ENCODE measurements at regions not wholly inside any gene's neighbourhood (a gene's known extent, or its start where the extent isn't known, plus 50 kb on each side); places are given as distances from the start of the nearest gene placed in this dataset.

GRCh38 chr6:114556846-114557488 lies 214.1 kb upstream of the HS3ST5 start:
- no peak overlapping the region for H2AFZ ChIP-seq (ENCODE audit: low read length)
- H2AK5ac ChIP-seq (ENCODE audit: low read depth, low read length), result no peak overlapping the region
- H3K79me2 ChIP-seq (ENCODE audit: control insufficient read depth in 1 of 2, insufficient read depth in 2 of 2, low read length in 2 of 2), result no peaks in the 10 kb centered on the region
- no peaks in the 10 kb centered on the region for H3K4me1 ChIP-seq (replicated peaks in 1 of 4; ENCODE audit: control insufficient read depth in 3 of 4, insufficient read depth in 4 of 4, low read length in 3 of 4)
- no peak for FAIRE-seq
- no peak overlapping the region for H4K5ac ChIP-seq (ENCODE audit: insufficient read length, low read depth, low read length)
- no peak overlapping the region for H3K56ac ChIP-seq (replicated peaks; ENCODE audit: insufficient read length, low read depth, low read length)
- POLR2A ChIA-PET (ENCODE audit: partially characterized antibody), result no interaction called here
- WGBS, 2 experiments (ENCODE audit: extremely low coverage in 1 of 2, insufficient coverage in 1 of 2, insufficient read length in 1 of 2, insufficient replicate concordance in 2 of 2, low coverage in 1 of 2, low lambda C conversion rate in 2 of 2, missing lambda C conversion rate in 1 of 2), result 83% methylated on average over 3 of the region's 3 CpGs; no CpG with 5 or more reads in 1 of the 2 experiments
- no peak overlapping the region for H3K4me2 ChIP-seq (ENCODE audit: insufficient read depth in 1 of 2, low read depth in 2 of 2, low read length in 2 of 2)
- H3K27ac ChIP-seq (ENCODE audit: low read depth, low read length), result no peak overlapping the region
- CTCF ChIA-PET (ENCODE audit: partially characterized antibody), result interaction anchor here (1.2 to 1.4 kb wide), 2 partner anchors 18 kb away, joined by 3 read pairs; no protein-coding TSS in a partner anchor
- no peak overlapping the region for H4K91ac ChIP-seq (replicated peaks; ENCODE audit: insufficient read length, low read length)
- no peak overlapping the region for H3K4ac ChIP-seq (replicated peaks; ENCODE audit: insufficient read length, low read depth, low read length)
- no peak overlapping the region for H3K18ac ChIP-seq (ENCODE audit: extremely low read depth, low read length)
- H2BK12ac ChIP-seq (ENCODE audit: low read depth, low read length), result no peak overlapping the region
- TF ChIP-seq E2F6 (IDR thresholded peaks at IDR 0.05) (no peak), RFX5 (IDR thresholded peaks at IDR 0.05; ENCODE audit: borderline replicate concordance, low read depth, low read length) (no peak), RAD21 (IDR thresholded peaks at IDR 0.05 in 1 of 2, conservative IDR thresholded peaks at IDR 0.05 in 1 of 2; ENCODE audit: low read depth in 2 of 2, low read length in 2 of 2) (no peak), NRF1 (IDR thresholded peaks at IDR 0.05; ENCODE audit: low read depth, low read length) (no peak), NANOG (IDR thresholded peaks at IDR 0.05; ENCODE audit: insufficient read depth, low read depth, low read length, poor library complexity, severe bottlenecking) (no peak)
- H3K23me2 ChIP-seq (ENCODE audit: low read depth, low read length), result no peaks in the 10 kb centered on the region
- no peak overlapping the region for H3K9ac ChIP-seq (replicated peaks in 1 of 4; ENCODE audit: extremely low read depth in 1 of 4, low read depth in 3 of 4, low read length in 3 of 4)
- DNase-seq (ENCODE audit: low read depth in 1 of 2, low spot score in 2 of 2), result no peak
- no peak overlapping the region for H4K8ac ChIP-seq (ENCODE audit: extremely low read depth, insufficient read depth, low read length)
- H3K4me3 ChIP-seq (ENCODE audit: extremely low read depth in 1 of 4, insufficient read depth in 2 of 4, low read depth in 3 of 4, low read length in 4 of 4), result no peak overlapping the region
- H2BK120ac ChIP-seq (replicated peaks; ENCODE audit: low read depth, low read length), result no peak overlapping the region
- H4K20me1 ChIP-seq (replicated peaks in 1 of 2; ENCODE audit: control insufficient read depth in 1 of 2, insufficient read depth in 2 of 2, low read length in 2 of 2), result no peaks in the 10 kb centered on the region
- no peak overlapping the region for H3K23ac ChIP-seq (ENCODE audit: insufficient read length)
- H2BK20ac ChIP-seq (ENCODE audit: low read length), result no peak overlapping the region
- no peaks in the 10 kb centered on the region for H3K9me3 ChIP-seq (ENCODE audit: insufficient read depth in 2 of 2, low read depth in 1 of 2, low read length in 1 of 2)
- H2BK15ac ChIP-seq (ENCODE audit: low read length), result no peak overlapping the region
- H3K36me3 ChIP-seq (ENCODE audit: control insufficient read depth in 2 of 4, insufficient read depth in 4 of 4, low read length in 3 of 4), result no peaks in the 10 kb centered on the region
- no peak overlapping the region for H2BK5ac ChIP-seq (ENCODE audit: low read depth, low read length)
- H3K14ac ChIP-seq (ENCODE audit: insufficient read length), result no peak overlapping the region
- no peaks in the 10 kb centered on the region for H3K27me3 ChIP-seq (replicated peaks in 1 of 4; ENCODE audit: control insufficient read depth in 3 of 4, extremely low read depth in 1 of 4, insufficient read depth in 3 of 4, low read length in 3 of 4)
- no peaks in the 10 kb centered on the region for H3K79me1 ChIP-seq (ENCODE audit: low read depth, low read length)
